Lower lobe of right lung (tissue), 2 donors: ENCODE measurements at regions not wholly inside any gene's neighbourhood (a gene's known extent, or its start where the extent isn't known, plus 50 kb on each side); places are given as distances from the start of the nearest gene placed in this dataset.
"Not testable (repeated sequence)": the region's sequence is repeated elsewhere in the genome, so short reads cannot be mapped to it uniquely, and the experiment has no call there.

Source experiments
- ATAC-seq, 2 donors: fragments of 200-7000 bp; cut with Tn5 transposase; one replicate each; pipeline ENCODE4 v1.9.1; 2020 to 2022; ENCODE audit warnings: mild to moderate bottlenecking in 2 of 2, moderate library complexity in 2 of 2
- DNase-seq: peaks from one replicate; pipeline ENCODE4 v3.0.0-alpha.2; 2020
- H3K27ac ChIP-seq: fragments of 200-600 bp; one replicate; pipeline ENCODE4 v1.8.0; 2022
- H3K27me3 ChIP-seq: fragments of 200-600 bp; one replicate; pipeline ENCODE4 v1.8.0; 2022; ENCODE audit warnings: low read depth
- H3K36me3 ChIP-seq: fragments of 200-600 bp; one replicate; pipeline ENCODE4 v1.8.0; 2022; ENCODE audit warnings: mild to moderate bottlenecking
- H3K4me1 ChIP-seq: fragments of 200-600 bp; one replicate; pipeline ENCODE4 v1.8.0; 2022
- H3K4me3 ChIP-seq: fragments of 200-600 bp; one replicate; pipeline ENCODE4 v1.8.0; 2022; ENCODE audit warnings: mild to moderate bottlenecking
- H3K9me3 ChIP-seq: fragments of 200-600 bp; one replicate; pipeline ENCODE4 v1.8.0; 2022
- intact Hi-C: fragments of 100-400 bp; cut with DNase I; formaldehyde crosslinking; loops from one replicate; pipeline ENCODE4 v1.11.0; 2022
- TF ChIP-seq, protein P1 (sequence below): fragments of 200-600 bp; IDR thresholded peaks from one replicate; pipeline ENCODE4 v1.8.0; 2022; ENCODE audit warnings: antibody characterized with exemption, mild to moderate bottlenecking
- donor health status: DM: no; HTN: yes; CAD: no; lungs with severe emphysema.

DNA sequence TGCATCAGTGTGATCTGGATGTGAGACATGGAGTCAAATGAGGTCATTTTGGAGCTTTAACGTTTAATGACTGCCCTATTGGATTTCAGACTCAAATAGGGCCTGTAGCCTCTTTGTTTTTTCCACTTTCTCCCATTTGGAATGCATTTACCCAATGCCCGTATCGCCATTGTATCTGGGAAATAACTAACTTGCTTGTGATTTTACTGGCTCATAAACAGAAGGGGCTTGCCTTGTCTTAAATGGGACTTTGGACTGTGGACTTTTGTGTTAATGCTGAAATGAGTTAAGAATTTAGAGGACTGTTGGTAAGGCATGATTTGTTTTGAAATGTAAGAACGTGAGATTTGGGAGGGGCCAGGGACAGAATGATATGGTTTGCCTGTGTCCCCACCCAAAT is 494.6 kb downstream of the CHSY3 start:
- Histone ChIP-seq H3K4me3 (no peak overlapping the region), H3K27ac (no peak overlapping the region), H3K9me3 (no peaks in the 10 kb centered on the region), H3K27me3 (no peaks in the 10 kb centered on the region), H3K36me3 (no peaks in the 10 kb centered on the region), H3K4me1 (no peaks in the 10 kb centered on the region)
- TF ChIP-seq, protein P1, sequence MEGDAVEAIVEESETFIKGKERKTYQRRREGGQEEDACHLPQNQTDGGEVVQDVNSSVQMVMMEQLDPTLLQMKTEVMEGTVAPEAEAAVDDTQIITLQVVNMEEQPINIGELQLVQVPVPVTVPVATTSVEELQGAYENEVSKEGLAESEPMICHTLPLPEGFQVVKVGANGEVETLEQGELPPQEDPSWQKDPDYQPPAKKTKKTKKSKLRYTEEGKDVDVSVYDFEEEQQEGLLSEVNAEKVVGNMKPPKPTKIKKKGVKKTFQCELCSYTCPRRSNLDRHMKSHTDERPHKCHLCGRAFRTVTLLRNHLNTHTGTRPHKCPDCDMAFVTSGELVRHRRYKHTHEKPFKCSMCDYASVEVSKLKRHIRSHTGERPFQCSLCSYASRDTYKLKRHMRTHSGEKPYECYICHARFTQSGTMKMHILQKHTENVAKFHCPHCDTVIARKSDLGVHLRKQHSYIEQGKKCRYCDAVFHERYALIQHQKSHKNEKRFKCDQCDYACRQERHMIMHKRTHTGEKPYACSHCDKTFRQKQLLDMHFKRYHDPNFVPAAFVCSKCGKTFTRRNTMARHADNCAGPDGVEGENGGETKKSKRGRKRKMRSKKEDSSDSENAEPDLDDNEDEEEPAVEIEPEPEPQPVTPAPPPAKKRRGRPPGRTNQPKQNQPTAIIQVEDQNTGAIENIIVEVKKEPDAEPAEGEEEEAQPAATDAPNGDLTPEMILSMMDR, result no peak
- DNase-seq (no peak), ATAC-seq (no peak)
- intact Hi-C loops, result no loop called here

DNA sequence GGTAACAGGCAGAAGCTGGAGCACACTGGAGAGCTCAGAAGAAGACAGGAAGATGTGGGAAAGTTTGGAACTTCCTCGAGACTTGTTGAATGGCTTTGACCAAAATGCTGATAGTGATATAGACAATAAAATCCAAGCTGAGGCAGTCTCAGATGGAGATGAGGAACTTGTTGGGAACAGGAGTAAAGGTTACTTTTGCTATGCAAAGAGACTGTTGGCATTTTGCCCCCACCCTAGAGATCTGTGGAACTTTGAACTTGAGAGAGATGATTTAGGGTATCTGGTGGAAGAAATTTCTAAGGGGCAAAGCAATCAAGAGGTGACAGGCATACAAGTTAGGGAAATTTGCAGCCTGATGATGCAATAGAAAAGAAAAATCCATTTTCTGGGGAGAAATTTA is 493.5 kb downstream of the CHSY3 start:
- H3K27ac ChIP-seq, H3K27me3 ChIP-seq, DNase-seq, ATAC-seq, intact Hi-C loops, H3K36me3 ChIP-seq, H3K9me3 ChIP-seq, H3K4me3 ChIP-seq, H3K4me1 ChIP-seq: not testable (repeated sequence)

DNA sequence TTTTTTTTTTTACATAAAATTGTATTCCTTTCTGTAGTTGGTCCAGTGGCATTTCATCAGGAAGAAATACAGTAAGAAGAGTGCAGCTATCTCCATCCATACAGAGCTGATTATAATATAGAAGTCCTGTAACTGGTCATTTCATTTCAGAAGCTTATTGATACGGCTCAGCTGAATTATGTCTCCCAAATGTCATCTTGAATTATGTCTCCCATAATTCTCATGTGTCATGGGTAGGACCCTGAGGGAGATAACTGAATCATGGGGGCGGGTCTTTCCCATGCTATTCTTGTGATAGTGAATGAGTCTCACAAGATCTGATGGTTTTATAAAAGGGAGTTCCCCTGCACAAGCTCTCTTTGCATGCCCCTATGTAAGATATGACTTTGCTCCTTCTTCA is 492.9 kb downstream of the CHSY3 start:
- ATAC-seq, result no peak
- intact Hi-C loops, result no loop called here
- H3K9me3 ChIP-seq, result no peaks in the 10 kb centered on the region
- H3K4me1 ChIP-seq, result no peaks in the 10 kb centered on the region
- no peaks in the 10 kb centered on the region for H3K27me3 ChIP-seq
- TF ChIP-seq, protein P1, result no peak
- H3K36me3 ChIP-seq, result no peaks in the 10 kb centered on the region
- H3K4me3 ChIP-seq, result no peak overlapping the region
- DNase-seq, result no peak
- H3K27ac ChIP-seq, result no peak overlapping the region

DNA sequence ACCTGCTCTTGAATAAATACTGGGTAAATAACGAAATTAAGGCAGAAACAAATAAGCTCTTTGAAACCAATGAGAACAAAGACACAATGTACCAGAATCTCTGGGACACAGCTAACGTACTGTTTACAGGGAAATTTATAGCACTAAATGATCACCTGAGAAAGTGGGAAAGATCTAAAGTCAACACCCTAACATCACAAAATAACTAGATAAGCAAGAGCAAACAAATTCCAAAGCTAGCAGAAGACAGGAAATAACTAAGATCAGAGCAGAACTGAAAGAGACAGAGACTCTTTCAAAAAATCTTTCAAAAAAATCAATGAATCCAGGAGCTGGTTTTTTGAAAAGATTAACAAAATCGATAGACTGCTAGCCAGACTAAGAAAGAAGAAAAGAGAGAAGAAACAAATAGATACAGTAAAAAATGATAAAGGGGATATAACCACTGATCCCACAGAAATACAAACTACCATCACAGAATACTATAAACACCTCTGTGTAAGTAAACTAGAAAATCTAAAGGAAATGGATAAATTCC is 487.5 kb downstream of the CHSY3 start:
- DNase-seq, H3K4me3 ChIP-seq, H3K27ac ChIP-seq, H3K27me3 ChIP-seq, H3K4me1 ChIP-seq, intact Hi-C loops, H3K36me3 ChIP-seq, ATAC-seq, H3K9me3 ChIP-seq: not testable (repeated sequence)

DNA sequence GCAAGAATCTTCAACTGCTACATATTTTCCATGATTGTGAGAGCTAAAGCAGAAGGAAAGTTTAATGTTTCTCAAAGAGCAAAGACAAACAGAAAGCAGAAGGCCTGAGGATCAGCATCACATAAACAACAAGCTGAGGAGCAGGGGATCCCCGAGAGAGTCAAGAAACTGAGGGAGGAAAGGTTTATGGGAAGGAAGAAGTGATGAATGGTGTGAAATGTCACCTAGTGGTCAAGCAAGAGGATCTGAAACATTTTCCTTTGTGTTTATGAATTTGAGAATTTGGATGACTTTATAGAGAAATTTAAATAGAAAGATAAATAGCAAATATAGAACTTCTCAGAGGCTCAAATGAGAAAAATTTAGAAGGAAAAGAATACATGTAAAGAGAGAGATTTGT is 481.9 kb downstream of the CHSY3 start:
- DNase-seq, result no peak
- Histone ChIP-seq H3K4me1 (no peaks in the 10 kb centered on the region), H3K27ac (no peak overlapping the region), H3K27me3 (no peaks in the 10 kb centered on the region), H3K4me3 (no peak overlapping the region), H3K9me3 (no peaks in the 10 kb centered on the region), H3K36me3 (no peaks in the 10 kb centered on the region)
- intact Hi-C loops, result no loop called here
- TF ChIP-seq, protein P1, result no peak
- no peak for ATAC-seq

DNA sequence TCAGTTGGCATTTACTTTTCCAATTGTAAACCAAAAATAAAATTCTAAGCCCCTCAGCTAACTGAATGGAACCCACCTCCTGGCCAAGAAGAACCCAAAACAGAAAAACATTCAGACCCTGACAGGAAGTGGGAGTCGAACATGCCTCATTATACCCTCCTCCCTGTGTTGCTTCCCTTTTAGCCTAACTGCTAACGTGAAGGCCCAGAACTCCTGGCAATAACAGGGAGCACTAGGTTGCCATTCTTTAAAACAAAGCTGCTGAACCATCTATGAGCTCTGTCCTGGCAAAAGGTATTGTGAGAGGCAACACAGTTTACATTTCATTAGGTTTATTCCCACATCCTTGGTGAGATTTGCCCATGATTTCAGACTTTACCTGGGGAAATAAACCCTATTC is 481.4 kb downstream of the CHSY3 start:
- TF ChIP-seq, protein P1, result no peak
- H3K9me3 ChIP-seq, result no peaks in the 10 kb centered on the region
- H3K27me3 ChIP-seq, result no peaks in the 10 kb centered on the region
- ATAC-seq, result no peak
- intact Hi-C loops, result no loop called here
- H3K27ac ChIP-seq, result no peak overlapping the region
- H3K4me3 ChIP-seq, result no peak overlapping the region
- no peak for DNase-seq
- H3K36me3 ChIP-seq, result no peaks in the 10 kb centered on the region
- no peaks in the 10 kb centered on the region for H3K4me1 ChIP-seq

DNA sequence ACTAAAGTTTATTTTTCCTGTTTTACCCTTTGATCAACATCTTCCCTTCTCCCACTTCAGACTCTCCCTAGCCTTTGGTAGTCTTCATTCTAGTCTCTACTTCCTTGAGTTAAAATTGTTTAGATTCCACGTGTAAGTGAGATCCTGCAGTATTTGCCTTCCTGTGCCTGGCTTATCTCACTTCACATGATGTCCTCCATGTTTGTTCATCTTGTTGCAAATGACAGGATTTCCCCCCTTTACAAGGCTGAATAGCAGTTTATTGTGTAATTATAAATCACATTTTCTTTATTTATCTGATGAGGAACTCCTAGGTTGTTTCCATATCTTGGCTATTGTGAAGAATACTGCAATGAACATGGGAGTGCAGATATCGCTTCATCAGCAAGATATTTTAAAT is 461.7 kb downstream of the CHSY3 start:
- TF ChIP-seq, protein P1, result no peak
- Histone ChIP-seq H3K27ac (no peak overlapping the region), H3K4me3 (no peak overlapping the region), H3K27me3 (no peaks in the 10 kb centered on the region), H3K4me1 (no peaks in the 10 kb centered on the region), H3K9me3 (no peaks in the 10 kb centered on the region), H3K36me3 (no peaks in the 10 kb centered on the region)
- ATAC-seq, result no peak
- intact Hi-C loops, result no loop called here
- no peak for DNase-seq
